H1 (cell line): ENCODE measurements at regions not wholly inside any gene's neighbourhood (a gene's known extent, or its start where the extent isn't known, plus 50 kb on each side); places are given as distances from the start of the nearest gene placed in this dataset.

Experiments
- CBX8 ChIP-seq: fragments of 300-800, 300-1000 bp; sonication (generic); IDR thresholded peaks from 2 replicates; pipeline ENCODE4 v1.7.1; 2016; ENCODE audit warnings: low read depth, low read length, borderline replicate concordance
- CHD2 ChIP-seq: IDR thresholded peaks from 2 replicates; pipeline ENCODE4 v1.6.1; 2012; ENCODE audit warnings: low read length, improper control_type of control experiment
- PHF8 ChIP-seq: fragments of 200-600 bp; sonication (generic); conservative IDR thresholded peaks from 2 replicates; pipeline ENCODE4 v1.7.1; 2012; ENCODE audit warnings: low read depth, mild to moderate bottlenecking, inconsistent platforms, low read length, moderate library complexity

- TF ChIP-seq CBX8 (no peak), PHF8 (no peak), CHD2 (no peak)
Observed at GRCh38 chr21:15390049-15390448, 325.2 kb upstream of the NRIP1 start (continued).
